NCI-H748 treated with DMSO at 0.1 percent for 48 hours (cell line): ENCODE measurements at regions not wholly inside any gene's neighbourhood (a gene's known extent, or its start where the extent isn't known, plus 50 kb on each side); places are given as distances from the start of the nearest gene placed in this dataset.

Experiments used
- DNase-seq: peaks from one replicate; lab custom pipeline; 2025; lab: John Stamatoyannopoulos, UW

GRCh38 chr9:126248680-126249079 is 77.9 kb upstream of the MVB12B start:
- no peak for DNase-seq

- no peak for DNase-seq
These were observed 64.9 kb upstream of the MVB12B start for GRCh38 chr9:126261584-126262356.

GRCh38 chr9:126262738-126263137 is 63.9 kb upstream of the MVB12B start:
- DNase-seq: no peak

GRCh38 chr9:126270556-126270955 is 56.1 kb upstream of the MVB12B start:
- no peak for DNase-seq

GRCh38 chr9:126275386-126276001 is 51.1 kb upstream of the MVB12B start:
- no peak for DNase-seq

- no peak for DNase-seq
These were observed 50.4 kb upstream of the MVB12B start for GRCh38 chr9:126276056-126276728.
